Testis (tissue), 2 donors: ENCODE measurements at regions not wholly inside any gene's neighbourhood (a gene's known extent, or its start where the extent isn't known, plus 50 kb on each side); places are given as distances from the start of the nearest gene placed in this dataset.

ENCODE experiments used
- DNase-seq: peaks from one replicate; pipeline ENCODE4 v3.0.0-alpha.2; 2019
- H3K27ac ChIP-seq, 2 donors: fragments of 200-600 bp; sonication (generic); one replicate each; pipeline ENCODE4 v1.5.1; 2019
- H3K27me3 ChIP-seq: fragments of 200-600 bp; sonication (generic); one replicate; pipeline ENCODE4 v1.5.1; 2019
- H3K36me3 ChIP-seq: fragments of 200-600 bp; sonication (generic); one replicate; pipeline ENCODE4 v1.5.1; 2017; ENCODE audit warnings: low read depth; ENCODE audit errors: missing control alignments
- H3K4me1 ChIP-seq: fragments of 200-600 bp; sonication (generic); one replicate; pipeline ENCODE4 v1.5.1; 2019
- H3K4me3 ChIP-seq, 2 donors: fragments of 200-600 bp; sonication (generic); one replicate each; pipeline ENCODE4 v1.5.1; 2017 to 2019
- H3K9me3 ChIP-seq: fragments of 200-600 bp; sonication (generic); one replicate; pipeline ENCODE4 v1.5.1; 2017
- POLR2A ChIP-seq: fragments of 450-650 bp; IDR thresholded peaks from one replicate; pipeline ENCODE4 v1.6.1; 2017; ENCODE audit warnings: antibody characterized with exemption, mild to moderate bottlenecking, moderate library complexity
- WGBS, 2 donors: methylation state at CpG; one replicate each; pipeline ENCODE4 v1.1.5; 2018; 5-methylcytosine and 5-hydroxymethylcytosine counted together
- intact Hi-C: fragments of 100-400 bp; cut with DNase I; formaldehyde crosslinking; loops from one replicate; pipeline ENCODE4 v1.15.1; 2023; ENCODE audit warnings: low total_unique reads
- TF ChIP-seq, protein P1 (sequence below), 3 experiments: fragments of 450-650 bp in 2 of 3; fragments of 200-600 bp in 1 of 3; sonication (generic) in 1 of 3; IDR thresholded peaks; one replicate each; pipeline ENCODE4 v1.5.1; 2016 to 2019; ENCODE audit warnings: antibody characterized with exemption in 3 of 3, mild to moderate bottlenecking in 2 of 3, moderate library complexity in 1 of 3

DNA sequence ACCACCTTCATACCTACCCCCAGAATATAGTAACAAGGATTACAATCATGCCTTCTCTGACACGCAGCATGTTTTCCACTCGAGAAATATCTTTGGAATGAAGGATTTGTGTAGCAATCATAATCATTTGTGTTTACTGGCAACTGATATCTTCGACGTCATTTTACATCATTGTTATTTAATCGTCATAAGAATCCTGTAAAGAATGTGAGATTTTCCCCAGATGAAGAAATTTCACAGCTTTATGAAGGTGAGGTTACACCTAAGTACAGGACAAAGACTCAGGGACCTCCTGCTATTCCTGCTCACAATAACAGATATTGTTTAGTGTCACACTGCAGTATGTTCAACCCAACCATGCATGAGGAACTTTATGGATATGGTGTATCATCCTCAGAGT is 198.2 kb upstream of the LDB2 start:
- WGBS, 2 donors = 90 to 95% methylated on average over 5 of the region's 5 CpGs
- TF ChIP-seq POLR2A = no peak
- TF ChIP-seq, protein P1, sequence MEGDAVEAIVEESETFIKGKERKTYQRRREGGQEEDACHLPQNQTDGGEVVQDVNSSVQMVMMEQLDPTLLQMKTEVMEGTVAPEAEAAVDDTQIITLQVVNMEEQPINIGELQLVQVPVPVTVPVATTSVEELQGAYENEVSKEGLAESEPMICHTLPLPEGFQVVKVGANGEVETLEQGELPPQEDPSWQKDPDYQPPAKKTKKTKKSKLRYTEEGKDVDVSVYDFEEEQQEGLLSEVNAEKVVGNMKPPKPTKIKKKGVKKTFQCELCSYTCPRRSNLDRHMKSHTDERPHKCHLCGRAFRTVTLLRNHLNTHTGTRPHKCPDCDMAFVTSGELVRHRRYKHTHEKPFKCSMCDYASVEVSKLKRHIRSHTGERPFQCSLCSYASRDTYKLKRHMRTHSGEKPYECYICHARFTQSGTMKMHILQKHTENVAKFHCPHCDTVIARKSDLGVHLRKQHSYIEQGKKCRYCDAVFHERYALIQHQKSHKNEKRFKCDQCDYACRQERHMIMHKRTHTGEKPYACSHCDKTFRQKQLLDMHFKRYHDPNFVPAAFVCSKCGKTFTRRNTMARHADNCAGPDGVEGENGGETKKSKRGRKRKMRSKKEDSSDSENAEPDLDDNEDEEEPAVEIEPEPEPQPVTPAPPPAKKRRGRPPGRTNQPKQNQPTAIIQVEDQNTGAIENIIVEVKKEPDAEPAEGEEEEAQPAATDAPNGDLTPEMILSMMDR (IDR thresholded peaks at IDR 0.05) = no peak
- H3K4me3 ChIP-seq = no peak overlapping the region
- DNase-seq = no peak
- no peaks in the 10 kb centered on the region for H3K9me3 ChIP-seq
- no peaks in the 10 kb centered on the region for H3K27me3 ChIP-seq
- no peak overlapping the region for H3K27ac ChIP-seq
- H3K4me1 ChIP-seq = peaks cover 18% of the 10 kb centered on the region
- H3K36me3 ChIP-seq = no peaks in the 10 kb centered on the region
- intact Hi-C loops = no loop called here

DNA sequence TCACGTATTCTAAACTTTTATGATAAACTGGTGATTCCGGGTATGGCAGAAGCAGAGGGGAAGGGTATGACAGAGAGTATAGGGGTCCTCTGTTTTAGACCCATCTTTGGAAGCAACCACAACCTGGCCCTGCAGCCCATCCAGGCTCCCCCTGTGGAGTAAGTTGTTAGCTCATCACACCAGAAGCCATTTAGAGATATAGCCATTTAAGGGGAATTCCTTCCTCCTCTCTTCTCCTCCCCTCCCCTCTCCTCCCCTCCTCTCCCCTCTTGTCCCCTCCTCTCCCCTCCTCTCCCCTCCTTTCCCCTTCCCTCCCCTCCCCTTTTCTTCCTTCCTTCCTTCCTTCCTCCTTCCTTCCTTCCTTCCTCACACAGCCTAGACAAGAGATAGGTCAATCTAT is 197.3 kb upstream of the LDB2 start:
- Histone ChIP-seq H3K36me3 (no peaks in the 10 kb centered on the region), H3K27me3 (no peaks in the 10 kb centered on the region), H3K4me3 (no peak overlapping the region), H3K4me1 (peaks cover 18% of the 10 kb centered on the region), H3K9me3 (no peaks in the 10 kb centered on the region), H3K27ac (no peak overlapping the region)
- WGBS, 2 donors = 85 to 89% methylated on average over 2 of the region's 2 CpGs
- intact Hi-C loops = no loop called here
- no peak for DNase-seq
- TF ChIP-seq POLR2A = no peak
- TF ChIP-seq, protein P1 (IDR thresholded peaks at IDR 0.05) = no peak

- Histone ChIP-seq H3K36me3 (no peaks in the 10 kb centered on the region), H3K9me3 (no peaks in the 10 kb centered on the region), H3K4me1 (peaks cover 18% of the 10 kb centered on the region), H3K27me3 (no peaks in the 10 kb centered on the region), H3K4me3 (no peak overlapping the region), H3K27ac (peak overlapping the region in 1 of 2 donors; percentile 6)
- intact Hi-C loops = no loop called here
- TF ChIP-seq, protein P1 (IDR thresholded peaks at IDR 0.05) = no peak
- DNase-seq = no peak
- WGBS, 2 donors = 25 to 29% methylated on average over 3 of the region's 3 CpGs
Observed at GRCh38 chr4:17094876-17095210, 196.4 kb upstream of the LDB2 start.

- peaks cover 18% of the 10 kb centered on the region for H3K4me1 ChIP-seq
- peak overlapping the region in 1 of 2 donors; percentile 6 for H3K27ac ChIP-seq
- TF ChIP-seq, protein P1 (IDR thresholded peaks at IDR 0.05) = no peak
- TF ChIP-seq POLR2A = no peak
- no peaks in the 10 kb centered on the region for H3K36me3 ChIP-seq
- peak; percentile 52 for DNase-seq
- no peaks in the 10 kb centered on the region for H3K9me3 ChIP-seq
- H3K27me3 ChIP-seq = no peaks in the 10 kb centered on the region
- H3K4me3 ChIP-seq = no peak overlapping the region
- 22 to 26% methylated on average over 4 of the region's 4 CpGs for WGBS, 2 donors
- intact Hi-C loops = no loop called here
Observed at GRCh38 chr4:17094159-17094875, 195.9 kb upstream of the LDB2 start.

DNA sequence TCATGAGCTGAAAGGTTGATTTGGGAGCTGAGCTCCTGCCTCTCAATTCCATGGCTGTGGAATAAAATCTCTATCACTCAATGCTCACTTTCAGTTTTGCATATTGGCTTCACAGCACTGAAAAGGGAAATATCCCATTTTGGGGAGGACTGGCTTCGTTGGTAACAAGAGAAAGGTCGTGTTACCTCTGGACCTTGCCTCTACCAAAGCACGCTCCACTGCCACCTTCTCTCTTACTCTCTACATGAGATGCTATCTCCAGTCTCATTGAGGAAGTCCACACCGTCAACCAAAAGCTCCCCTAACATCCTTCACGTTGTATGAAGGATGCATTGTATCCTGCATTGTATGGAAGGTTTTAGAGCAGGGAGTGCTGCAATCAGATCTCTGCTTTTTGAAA is 195.0 kb upstream of the LDB2 start:
- no peaks in the 10 kb centered on the region for H3K36me3 ChIP-seq
- no peak overlapping the region for H3K4me3 ChIP-seq
- peaks cover 18% of the 10 kb centered on the region for H3K4me1 ChIP-seq
- no peaks in the 10 kb centered on the region for H3K9me3 ChIP-seq
- no peaks in the 10 kb centered on the region for H3K27me3 ChIP-seq
- no peak overlapping the region for H3K27ac ChIP-seq
- WGBS, 2 donors = 76 to 82% methylated on average over 5 of the region's 5 CpGs
- no peak for DNase-seq
- no peak for TF ChIP-seq POLR2A
- TF ChIP-seq, protein P1 (IDR thresholded peaks at IDR 0.05) = no peak
- intact Hi-C loops = no loop called here
